BJ (cell line): ENCODE measurements at regions not wholly inside any gene's neighbourhood (a gene's known extent, or its start where the extent isn't known, plus 50 kb on each side); places are given as distances from the start of the nearest gene placed in this dataset.

ENCODE experiments used
- CTCF ChIA-PET: fragments of 350-600 bp; formaldehyde crosslinking; extraction: SDS; loops from one replicate; lab custom pipeline; 2021; ENCODE audit warnings: antibody characterized with exemption, inconsistent platforms; lab: Yijun Ruan, JAX
- POLR2A ChIA-PET: fragments of 300-600 bp; sonication (Branson Sonifier 250); formaldehyde crosslinking; extraction: SDS; loops from one replicate; lab custom pipeline; 2021; ENCODE audit warnings: antibody characterized with exemption; lab: Charles Lee
- DNase-seq: peaks from one replicate; pipeline ENCODE4 v3.0.0-alpha.2; 2011; ENCODE audit warnings: low read depth
- H3K27me3 ChIP-seq: 2 replicates; pipeline ENCODE4 v1.6.0; 2011; ENCODE audit warnings: low read length; ENCODE audit not compliant: control insufficient read depth, insufficient read depth
- H3K36me3 ChIP-seq: 2 replicates; pipeline ENCODE4 v1.5.1; 2011; ENCODE audit warnings: low read length; ENCODE audit not compliant: control insufficient read depth, insufficient read depth
- H3K4me3 ChIP-seq: 2 replicates; pipeline ENCODE4 v1.5.1; 2011; ENCODE audit warnings: low read depth, mild to moderate bottlenecking, control low read depth, low read length
- CTCF ChIP-seq: IDR thresholded peaks from 2 replicates; pipeline ENCODE4 v1.5.1; 2011; ENCODE audit warnings: low read depth, mild to moderate bottlenecking, control low read depth, inconsistent platforms, low read length, moderate library complexity; ENCODE audit not compliant: insufficient read depth

DNA sequence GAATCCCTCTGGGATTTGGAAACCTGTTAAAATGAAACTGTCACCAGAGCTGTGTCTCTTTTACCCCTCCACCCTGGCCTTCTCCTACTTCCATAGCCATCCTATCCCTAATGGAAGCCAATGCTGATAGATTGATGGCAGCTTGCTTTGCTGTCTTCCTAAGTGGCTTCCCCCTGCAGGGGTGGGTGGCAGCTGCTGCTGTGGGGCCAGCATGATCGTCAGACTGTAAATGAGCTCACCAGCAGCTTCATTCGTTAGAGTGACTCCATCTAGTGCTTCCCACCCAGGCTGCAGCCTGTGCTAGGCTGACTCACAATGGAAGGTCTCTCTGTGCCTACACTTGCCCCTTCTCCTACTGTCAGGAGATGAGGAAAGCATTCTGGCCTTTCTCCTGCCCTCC is 311.0 kb downstream of the BUD13 start:
- CTCF ChIA-PET = interaction anchor here (0.9 to 3.1 kb wide), 3 partner anchors 7 to 37 kb away, joined by 3 to 10 read pairs (median 5); no protein-coding TSS in a partner anchor

DNA sequence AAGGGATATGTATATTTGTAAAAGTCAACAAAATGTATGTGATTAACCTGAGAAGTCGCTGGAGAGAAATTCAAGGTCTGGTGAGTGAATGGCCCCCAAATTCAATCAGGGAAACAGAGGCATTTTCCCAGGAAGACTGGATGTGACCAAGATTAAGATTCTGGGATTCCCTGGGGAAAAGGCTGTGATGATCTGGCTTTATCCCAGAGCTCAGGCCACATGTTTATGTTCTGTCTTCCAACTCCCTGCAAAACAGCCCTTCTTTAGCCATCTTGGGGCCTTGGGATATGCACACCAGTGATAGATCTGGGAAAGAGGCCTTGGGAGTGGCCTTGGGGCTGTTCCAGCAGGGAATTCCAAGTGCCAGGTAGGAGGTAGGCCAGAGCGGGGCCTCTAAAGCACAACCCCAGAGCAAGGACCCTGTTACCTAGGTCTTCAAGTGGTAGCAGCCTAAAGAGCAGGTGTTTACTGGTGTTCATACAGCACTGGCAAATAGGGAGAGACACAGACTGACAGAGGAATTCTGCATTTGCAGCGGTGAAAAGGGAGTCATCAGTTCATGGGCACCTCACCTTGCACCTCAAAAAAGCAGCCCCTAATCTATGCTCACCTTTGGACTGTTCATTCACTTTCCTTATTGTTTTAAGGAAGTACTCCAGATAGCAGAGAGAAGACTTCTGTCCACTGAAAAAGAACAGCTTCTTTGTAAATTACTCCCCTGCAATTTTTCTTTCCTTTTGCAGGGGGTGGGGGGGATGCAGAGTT is 312.4 kb downstream of the BUD13 start:
- Histone ChIP-seq H3K4me3 (no peak overlapping the region), H3K27me3 (no peaks in the 10 kb centered on the region), H3K36me3 (no peaks in the 10 kb centered on the region)
- POLR2A ChIA-PET = no interaction called here
- CTCF ChIA-PET = interaction anchor here (1.8 kb wide), 1 partner anchor 8 kb away, joined by 6 read pairs; no protein-coding TSS in a partner anchor
- TF ChIP-seq CTCF = no peak
- no peak for DNase-seq

More for the DNA sequence above, 311.0 kb downstream of the BUD13 start:
- Histone ChIP-seq H3K36me3 (no peaks in the 10 kb centered on the region), H3K27me3 (no peaks in the 10 kb centered on the region), H3K4me3 (no peak overlapping the region)
- DNase-seq = no peak
- no peak for TF ChIP-seq CTCF
- POLR2A ChIA-PET = no interaction called here

- Histone ChIP-seq H3K4me3 (no peak overlapping the region), H3K36me3 (no peaks in the 10 kb centered on the region), H3K27me3 (no peaks in the 10 kb centered on the region)
- DNase-seq = no peak
- POLR2A ChIA-PET = no interaction called here
- CTCF ChIA-PET = interaction anchor here (1.8 to 7.5 kb wide), 2 partner anchors 9 to 40 kb away, joined by 6 to 103 read pairs; no protein-coding TSS in a partner anchor
- TF ChIP-seq CTCF = no peak
These were observed 313.4 kb downstream of the BUD13 start for GRCh38 chr11:116459185-116460045.

DNA sequence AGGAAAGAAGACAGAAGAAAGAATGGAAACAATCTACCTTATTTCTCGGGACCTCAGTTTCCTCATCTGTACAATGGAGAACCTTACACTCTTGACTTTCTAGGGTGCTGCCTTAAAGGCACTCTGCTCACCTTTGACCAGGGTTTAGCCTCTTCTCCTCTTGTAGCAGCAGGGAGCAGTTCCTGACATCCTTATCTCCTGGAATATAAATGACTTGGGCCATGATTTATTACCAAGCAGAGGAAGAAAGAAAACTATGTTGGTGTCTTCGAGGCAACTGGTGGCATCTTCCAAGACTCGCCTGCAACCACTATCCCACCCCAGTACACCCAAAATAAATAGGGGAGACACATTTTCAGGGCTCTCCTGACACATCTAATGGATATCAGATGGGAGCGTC is 314.2 kb downstream of the BUD13 start:
- Histone ChIP-seq H3K36me3 (no peaks in the 10 kb centered on the region), H3K4me3 (no peak overlapping the region), H3K27me3 (no peaks in the 10 kb centered on the region)
- ChIA-PET POLR2A (no interaction called here), CTCF (interaction anchor here (1.8 to 7.5 kb wide), 2 partner anchors 10 to 41 kb away, joined by 6 to 103 read pairs; no protein-coding TSS in a partner anchor)
- DNase-seq = no peak
- no peak for TF ChIP-seq CTCF
